Mesendoderm (in vitro differentiated cells): ENCODE measurements at regions not wholly inside any gene's neighbourhood (a gene's known extent, or its start where the extent isn't known, plus 50 kb on each side); places are given as distances from the start of the nearest gene placed in this dataset.

Experiments used
- DNase-seq: peaks from one replicate; pipeline ENCODE4 v3.0.0; 2013
- H2AK5ac ChIP-seq: 2 replicates; pipeline ENCODE4 v1.6.1; 2013; ENCODE audit warnings: low read length, inconsistent platforms
- H2BK120ac ChIP-seq: 2 replicates; pipeline ENCODE4 v1.6.1; 2013; ENCODE audit warnings: low read depth, mild to moderate bottlenecking, low read length, moderate library complexity, mixed read lengths
- H2BK15ac ChIP-seq: replicated peaks from 2 replicates; pipeline ENCODE4 v1.6.1; 2013; ENCODE audit warnings: low read depth, mild to moderate bottlenecking, moderate library complexity
- H2BK5ac ChIP-seq: 2 replicates; pipeline ENCODE4 v1.6.1; 2013; ENCODE audit warnings: low read length, inconsistent platforms
- H3K18ac ChIP-seq: 2 replicates; pipeline ENCODE4 v1.6.1; 2013; ENCODE audit warnings: mild to moderate bottlenecking, low read length, mixed read lengths
- H3K23ac ChIP-seq: one replicate; pipeline ENCODE4 v1.6.1; 2013; ENCODE audit warnings: low read length
- H3K27ac ChIP-seq: 2 replicates; pipeline ENCODE4 v1.5.1; 2013; ENCODE audit warnings: low read depth, mild to moderate bottlenecking, inconsistent platforms, low read length, moderate library complexity
- H3K27me3 ChIP-seq: 2 replicates; pipeline ENCODE4 v1.6.1; 2013; ENCODE audit warnings: low read length, control low read depth, mild to moderate bottlenecking, inconsistent platforms; ENCODE audit not compliant: insufficient read depth, poor library complexity
- H3K36me3 ChIP-seq: 2 replicates; pipeline ENCODE4 v1.6.1; 2013; ENCODE audit warnings: low read length, inconsistent platforms; ENCODE audit not compliant: control insufficient read depth, insufficient read depth
- H3K4ac ChIP-seq: one replicate; pipeline ENCODE4 v1.6.1; 2013; ENCODE audit warnings: low read depth, mild to moderate bottlenecking, low read length, moderate library complexity
- H3K4me1 ChIP-seq: 2 replicates; pipeline ENCODE4 v1.6.1; 2013; ENCODE audit warnings: low read depth, low read length, inconsistent platforms; ENCODE audit not compliant: control insufficient read depth
- H3K4me2 ChIP-seq: 2 replicates; pipeline ENCODE4 v1.6.1; 2013; ENCODE audit warnings: low read length
- H3K4me3 ChIP-seq: 2 replicates; pipeline ENCODE4 v1.5.1; 2013; ENCODE audit warnings: mild to moderate bottlenecking, low read length
- H3K56ac ChIP-seq: one replicate; pipeline ENCODE4 v1.6.1; 2013; ENCODE audit warnings: low read length
- H3K79me1 ChIP-seq: 2 replicates; pipeline ENCODE4 v1.6.1; 2013; ENCODE audit warnings: low read length, inconsistent platforms
- H3K79me2 ChIP-seq: 2 replicates; pipeline ENCODE4 v1.6.1; 2013; ENCODE audit warnings: mild to moderate bottlenecking, low read length; ENCODE audit not compliant: control insufficient read depth, insufficient read depth
- H3K9ac ChIP-seq: 2 replicates; pipeline ENCODE4 v1.6.1; 2013; ENCODE audit warnings: low read length, inconsistent platforms
- H4K5ac ChIP-seq: one replicate; pipeline ENCODE4 v1.6.1; 2013; ENCODE audit warnings: low read length
- H4K8ac ChIP-seq: one replicate; pipeline ENCODE4 v1.6.1; 2013; ENCODE audit warnings: low read depth, mild to moderate bottlenecking, control low read depth, low read length, moderate library complexity
- WGBS: extraction: QIAGEN DNeasy Blood & Tissue Kit; methylation state at CpG from one replicate; pipeline ENCODE4 v1.1.7; 2013; ENCODE audit warnings: low lambda C conversion rate, missing lambda C conversion rate; ENCODE audit not compliant: insufficient coverage; ENCODE audit errors: extremely low coverage; 5-methylcytosine and 5-hydroxymethylcytosine counted together

GRCh38 chr22:49077036-49077393 lies 750.7 kb downstream of the BRD1 start:
- Histone ChIP-seq H3K27ac (no peak overlapping the region), H2BK120ac (no peak overlapping the region), H3K4me1 (peaks cover 2% of the 10 kb centered on the region), H2AK5ac (no peak overlapping the region), H3K23ac (no peak overlapping the region), H3K18ac (no peak overlapping the region), H3K9ac (no peak overlapping the region), H4K5ac (no peak overlapping the region), H3K36me3 (no peaks in the 10 kb centered on the region), H2BK15ac (no peak overlapping the region), H3K4me3 (no peak overlapping the region), H3K56ac (no peak overlapping the region), H4K8ac (no peak overlapping the region), H3K4me2 (no peak overlapping the region), H3K4ac (no peak overlapping the region), H3K79me2 (no peaks in the 10 kb centered on the region), H3K27me3 (no peaks in the 10 kb centered on the region), H2BK5ac (no peak overlapping the region), H3K79me1 (no peaks in the 10 kb centered on the region)
- no CpG with 5 or more reads among the region's 5 CpGs for WGBS
- DNase-seq, result no peak

GRCh38 chr22:49076300-49077035 lies 751.2 kb downstream of the BRD1 start:
- Histone ChIP-seq H3K4ac (no peak overlapping the region), H3K27ac (no peak overlapping the region), H3K18ac (no peak overlapping the region), H3K79me2 (no peaks in the 10 kb centered on the region), H2AK5ac (no peak overlapping the region), H2BK5ac (no peak overlapping the region), H2BK120ac (no peak overlapping the region), H3K56ac (no peak overlapping the region), H3K27me3 (no peaks in the 10 kb centered on the region), H3K23ac (no peak overlapping the region), H3K9ac (no peak overlapping the region), H3K4me3 (no peak overlapping the region), H3K4me2 (no peak overlapping the region), H4K5ac (no peak overlapping the region), H2BK15ac (no peak overlapping the region), H3K79me1 (no peaks in the 10 kb centered on the region), H3K4me1 (peaks cover 2% of the 10 kb centered on the region), H3K36me3 (no peaks in the 10 kb centered on the region), H4K8ac (no peak overlapping the region)
- no CpG with 5 or more reads among the region's 16 CpGs for whole genome bisulfite sequencing
- DNase-seq, result peak; percentile 43

DNA sequence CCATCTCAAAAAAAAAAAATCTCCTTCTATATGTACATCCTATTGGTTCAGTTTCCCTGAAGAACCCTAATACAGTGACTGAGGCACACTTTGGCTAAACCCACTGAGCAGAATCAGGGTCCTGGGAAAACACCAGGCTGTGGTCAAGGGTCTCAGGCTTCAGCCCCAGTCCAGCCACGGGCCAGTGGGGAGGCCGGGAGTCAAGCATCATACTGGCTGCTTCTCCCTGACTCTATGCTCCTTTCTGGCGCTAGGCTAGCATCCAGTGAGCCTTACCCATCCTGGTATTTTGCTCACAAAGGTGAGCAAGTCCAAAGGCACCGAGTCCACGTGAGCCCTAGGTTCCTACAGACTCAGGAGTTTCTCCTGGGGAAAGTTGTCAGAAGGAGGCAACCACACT lies 752.5 kb downstream of the BRD1 start:
- H3K27ac ChIP-seq, result no peak overlapping the region
- no peak overlapping the region for H2BK5ac ChIP-seq
- no peak overlapping the region for H4K5ac ChIP-seq
- WGBS, result no CpG with 5 or more reads among the region's 5 CpGs
- H3K36me3 ChIP-seq, result no peaks in the 10 kb centered on the region
- H3K4ac ChIP-seq, result no peak overlapping the region
- no peak overlapping the region for H3K4me2 ChIP-seq
- H3K23ac ChIP-seq, result no peak overlapping the region
- H2BK15ac ChIP-seq, result no peak overlapping the region
- H2BK120ac ChIP-seq, result no peak overlapping the region
- H3K4me1 ChIP-seq, result peaks cover 2% of the 10 kb centered on the region
- H3K9ac ChIP-seq, result no peak overlapping the region
- H2AK5ac ChIP-seq, result no peak overlapping the region
- H4K8ac ChIP-seq, result no peak overlapping the region
- H3K18ac ChIP-seq, result no peak overlapping the region
- no peaks in the 10 kb centered on the region for H3K27me3 ChIP-seq
- H3K79me1 ChIP-seq, result no peaks in the 10 kb centered on the region
- DNase-seq, result no peak
- no peaks in the 10 kb centered on the region for H3K79me2 ChIP-seq
- H3K56ac ChIP-seq, result no peak overlapping the region
- H3K4me3 ChIP-seq, result no peak overlapping the region

- no peak overlapping the region for H3K56ac ChIP-seq
- no peak overlapping the region for H2BK5ac ChIP-seq
- no peak overlapping the region for H3K18ac ChIP-seq
- H3K4me3 ChIP-seq, result no peak overlapping the region
- no peak overlapping the region for H3K4me2 ChIP-seq
- no peak overlapping the region for H2AK5ac ChIP-seq
- H3K23ac ChIP-seq, result no peak overlapping the region
- H2BK15ac ChIP-seq, result no peak overlapping the region
- H3K27me3 ChIP-seq, result no peaks in the 10 kb centered on the region
- no peak overlapping the region for H4K5ac ChIP-seq
- no CpG with 5 or more reads among the region's 6 CpGs for WGBS
- peaks cover 2% of the 10 kb centered on the region for H3K4me1 ChIP-seq
- no peak for DNase-seq
- H2BK120ac ChIP-seq, result no peak overlapping the region
- no peaks in the 10 kb centered on the region for H3K79me1 ChIP-seq
- no peak overlapping the region for H3K27ac ChIP-seq
- H3K9ac ChIP-seq, result no peak overlapping the region
- H3K36me3 ChIP-seq, result no peaks in the 10 kb centered on the region
- H3K79me2 ChIP-seq, result no peaks in the 10 kb centered on the region
- H4K8ac ChIP-seq, result no peak overlapping the region
- H3K4ac ChIP-seq, result no peak overlapping the region
Observed at GRCh38 chr22:49073873-49074417, 753.7 kb downstream of the BRD1 start.

- Histone ChIP-seq H2AK5ac (no peak overlapping the region), H3K79me1 (no peaks in the 10 kb centered on the region), H2BK15ac (no peak overlapping the region), H3K4me2 (no peak overlapping the region), H3K27me3 (no peaks in the 10 kb centered on the region), H3K4ac (no peak overlapping the region), H3K56ac (no peak overlapping the region), H3K79me2 (no peaks in the 10 kb centered on the region), H3K27ac (no peak overlapping the region), H3K4me3 (no peak overlapping the region), H4K5ac (no peak overlapping the region), H3K36me3 (no peaks in the 10 kb centered on the region), H3K9ac (no peak overlapping the region), H2BK120ac (no peak overlapping the region), H3K4me1 (peaks cover 2% of the 10 kb centered on the region), H4K8ac (no peak overlapping the region), H3K18ac (no peak overlapping the region), H2BK5ac (no peak overlapping the region), H3K23ac (no peak overlapping the region)
- DNase-seq, result no peak
- WGBS, result no CpG with 5 or more reads among the region's 8 CpGs
Observed at GRCh38 chr22:49072996-49073645, 754.6 kb downstream of the BRD1 start.
